Upper lobe of left lung (tissue), 4 donors: ENCODE measurements at regions not wholly inside any gene's neighbourhood (a gene's known extent, or its start where the extent isn't known, plus 50 kb on each side); places are given as distances from the start of the nearest gene placed in this dataset.

ENCODE experiments used
- POLR2AphosphoS5 ChIP-seq, 2 donors: sonication (generic); formaldehyde crosslinking; IDR thresholded peaks; one replicate each; pipeline ENCODE4 v1.5.1; 2017; ENCODE audit warnings: antibody characterized with exemption in 2 of 2
- TF ChIP-seq, protein P1 (sequence below), 6 experiments: fragments of 450-650 bp in 4 of 6; fragments of 200-600 bp in 2 of 6; sonication (generic) in 2 of 6; IDR thresholded peaks; one replicate each; pipeline ENCODE4 v1.5.1; 2016 to 2019; ENCODE audit warnings: antibody characterized with exemption in 6 of 6

GRCh38 chr3:166660962-166661361 is 719.1 kb downstream of the ZBBX start:
- TF ChIP-seq, protein P1, sequence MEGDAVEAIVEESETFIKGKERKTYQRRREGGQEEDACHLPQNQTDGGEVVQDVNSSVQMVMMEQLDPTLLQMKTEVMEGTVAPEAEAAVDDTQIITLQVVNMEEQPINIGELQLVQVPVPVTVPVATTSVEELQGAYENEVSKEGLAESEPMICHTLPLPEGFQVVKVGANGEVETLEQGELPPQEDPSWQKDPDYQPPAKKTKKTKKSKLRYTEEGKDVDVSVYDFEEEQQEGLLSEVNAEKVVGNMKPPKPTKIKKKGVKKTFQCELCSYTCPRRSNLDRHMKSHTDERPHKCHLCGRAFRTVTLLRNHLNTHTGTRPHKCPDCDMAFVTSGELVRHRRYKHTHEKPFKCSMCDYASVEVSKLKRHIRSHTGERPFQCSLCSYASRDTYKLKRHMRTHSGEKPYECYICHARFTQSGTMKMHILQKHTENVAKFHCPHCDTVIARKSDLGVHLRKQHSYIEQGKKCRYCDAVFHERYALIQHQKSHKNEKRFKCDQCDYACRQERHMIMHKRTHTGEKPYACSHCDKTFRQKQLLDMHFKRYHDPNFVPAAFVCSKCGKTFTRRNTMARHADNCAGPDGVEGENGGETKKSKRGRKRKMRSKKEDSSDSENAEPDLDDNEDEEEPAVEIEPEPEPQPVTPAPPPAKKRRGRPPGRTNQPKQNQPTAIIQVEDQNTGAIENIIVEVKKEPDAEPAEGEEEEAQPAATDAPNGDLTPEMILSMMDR (IDR thresholded peaks at IDR 0.05) = no peak
- no peak for TF ChIP-seq POLR2AphosphoS5 (IDR thresholded peaks at IDR 0.05)
